HG02852 (cell line): ENCODE measurements at regions not wholly inside any gene's neighbourhood (a gene's known extent, or its start where the extent isn't known, plus 50 kb on each side); places are given as distances from the start of the nearest gene placed in this dataset.

Experiments used
- ATAC-seq: cut with Tn5 transposase; IDR thresholded peaks from one replicate; pipeline ENCODE4 v1.9.1; 2021; ENCODE audit warnings: mild to moderate bottlenecking, moderate library complexity; ENCODE audit not compliant: unreplicated experiment

DNA sequence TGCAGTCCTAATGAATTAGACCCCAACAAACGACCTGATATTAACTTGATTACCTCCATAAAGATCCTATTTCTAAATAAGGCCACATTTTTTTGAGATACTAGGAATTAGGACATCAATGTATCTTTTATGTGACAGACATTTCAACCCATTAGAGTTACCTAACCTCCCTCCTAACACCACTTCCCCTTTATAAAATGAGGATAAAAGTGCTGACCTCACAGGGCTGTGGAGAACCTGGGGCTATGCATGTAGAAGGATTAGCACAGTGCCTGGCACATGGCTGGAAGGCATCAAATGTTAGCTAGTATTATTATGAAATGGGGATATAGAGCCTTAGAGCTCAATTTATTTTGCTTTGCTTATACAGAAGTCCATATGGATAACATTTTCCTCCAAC, 53.5 kb upstream of the LRRN1 start:
- ATAC-seq = no peak

DNA sequence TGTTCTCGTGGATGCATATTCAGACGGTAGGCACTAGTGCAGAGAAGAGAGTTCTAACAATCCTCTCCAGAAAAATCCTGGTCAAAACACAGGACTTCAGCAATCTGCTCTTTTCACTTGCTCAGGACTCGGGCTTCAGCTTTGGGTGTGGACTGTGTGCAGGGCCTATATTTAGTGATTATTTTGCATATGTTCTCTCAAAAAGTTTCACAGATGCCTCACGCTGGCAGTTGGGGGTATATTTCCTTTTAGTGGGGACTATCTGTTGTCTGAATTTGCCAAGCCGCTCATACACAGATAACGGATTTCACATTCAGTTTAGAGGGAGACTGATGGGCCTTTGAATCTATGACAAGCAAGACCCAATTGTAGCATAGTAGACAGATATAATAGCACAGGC, 54.4 kb upstream of the LRRN1 start:
- no peak for ATAC-seq

DNA sequence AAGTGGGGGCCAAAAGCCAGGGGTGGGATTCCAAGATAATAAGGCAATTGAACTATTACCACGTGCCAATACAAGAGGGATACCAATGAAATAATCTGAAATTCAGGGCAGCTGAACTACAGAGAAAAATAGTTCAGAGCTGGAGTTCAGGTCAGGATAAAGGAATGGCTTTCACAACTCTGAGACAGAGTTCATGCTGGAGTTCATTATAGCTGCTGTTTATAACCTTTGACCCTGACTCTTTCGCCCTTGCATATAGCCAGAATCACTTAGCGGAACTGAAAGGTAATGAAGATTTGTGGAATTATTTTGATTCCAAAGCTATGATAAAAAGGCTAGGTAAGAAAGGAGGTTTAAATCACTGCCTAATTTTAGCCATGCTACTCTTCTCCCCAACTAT, 55.5 kb upstream of the LRRN1 start:
- ATAC-seq = no peak

DNA sequence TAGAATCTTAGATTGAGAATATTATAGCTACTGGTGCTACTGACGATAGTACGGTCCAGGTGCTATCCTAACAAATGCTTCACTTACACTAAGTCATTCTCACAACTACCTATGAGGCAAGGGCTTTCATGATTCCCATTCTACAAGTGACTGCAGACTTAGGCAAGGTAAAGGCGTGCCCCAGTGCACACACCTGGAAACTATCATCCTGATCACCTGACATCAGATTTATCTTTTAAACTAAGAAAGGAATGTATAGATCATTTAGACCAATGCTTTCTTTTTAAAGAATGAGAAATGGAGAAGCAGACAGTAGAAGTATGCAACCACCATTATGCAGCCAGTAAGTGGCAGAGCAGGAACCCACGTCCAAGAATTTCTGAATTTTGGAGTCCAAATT, 59.2 kb upstream of the LRRN1 start:
- ATAC-seq = no peak

DNA sequence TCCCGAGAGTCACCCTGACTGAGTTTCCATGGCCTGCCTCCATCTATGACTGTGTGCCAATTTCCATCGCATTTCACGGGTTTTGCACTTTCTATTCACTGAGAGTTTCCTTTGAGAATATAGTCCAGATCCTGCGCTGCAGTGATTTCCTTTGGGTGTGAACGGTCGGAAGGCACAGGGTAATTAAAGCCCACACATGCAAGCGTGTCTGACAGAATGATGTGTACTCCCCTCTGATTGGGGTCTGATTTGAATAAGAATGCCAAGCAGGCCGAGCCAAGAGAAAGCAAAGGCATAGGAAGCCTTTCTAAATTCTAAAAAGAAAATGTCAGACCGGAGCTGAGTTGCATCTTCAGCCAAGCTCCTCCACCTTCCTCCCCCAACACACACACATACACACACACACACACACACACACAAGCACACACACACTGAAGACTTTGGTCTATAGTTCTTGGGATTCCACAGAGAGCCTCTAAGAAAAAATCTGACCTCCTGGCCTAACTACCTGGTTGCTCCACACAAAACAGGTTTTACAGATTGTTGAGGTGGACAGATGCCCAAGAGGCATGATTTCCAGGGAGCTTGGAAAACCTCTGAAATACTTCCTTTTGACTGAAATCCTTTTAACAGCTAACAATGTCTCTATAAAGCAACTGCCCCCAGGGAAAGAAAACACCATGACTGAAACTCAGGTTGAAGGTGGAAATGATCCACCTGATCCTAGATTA, 59.7 kb upstream of the LRRN1 start:
- no peak for ATAC-seq

DNA sequence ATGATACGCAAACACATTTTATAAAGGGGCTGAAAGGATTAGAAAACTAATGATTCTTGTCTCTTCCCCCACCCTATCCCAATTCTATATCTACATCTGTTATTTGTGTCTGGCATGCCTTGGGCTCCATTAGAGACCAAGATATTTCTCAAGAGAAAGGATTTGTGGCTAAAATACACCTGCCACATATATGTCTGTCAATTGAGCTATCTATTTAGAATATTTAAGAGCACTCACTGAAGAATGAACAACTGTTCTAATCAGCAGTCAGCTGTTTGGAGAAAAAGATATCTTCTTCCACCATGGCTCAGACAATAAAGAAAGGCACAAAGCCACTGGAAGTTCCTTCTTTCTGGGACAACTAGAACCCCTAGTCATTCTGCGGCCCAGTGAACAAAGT, 61.7 kb upstream of the LRRN1 start:
- ATAC-seq = no peak

DNA sequence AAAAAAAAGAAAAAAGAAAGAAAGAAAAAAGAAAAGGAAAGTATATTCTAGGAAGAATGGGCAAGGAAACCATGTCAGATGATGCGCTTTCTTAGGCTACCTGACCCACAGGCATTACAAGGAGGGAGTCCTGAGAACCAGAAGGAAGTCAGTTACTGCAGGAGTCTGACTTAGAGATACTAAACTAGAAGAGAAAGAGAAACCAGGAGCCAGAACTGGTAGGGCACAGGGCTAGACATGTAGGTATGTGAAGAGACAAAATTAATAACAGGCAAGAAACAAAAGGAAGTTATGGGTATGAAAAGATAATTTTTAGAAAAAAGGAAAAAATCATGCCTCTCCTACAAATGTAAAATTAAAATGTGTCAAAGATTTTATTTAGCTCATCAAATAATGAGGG, 63.3 kb upstream of the LRRN1 start:
- ATAC-seq = no peak

DNA sequence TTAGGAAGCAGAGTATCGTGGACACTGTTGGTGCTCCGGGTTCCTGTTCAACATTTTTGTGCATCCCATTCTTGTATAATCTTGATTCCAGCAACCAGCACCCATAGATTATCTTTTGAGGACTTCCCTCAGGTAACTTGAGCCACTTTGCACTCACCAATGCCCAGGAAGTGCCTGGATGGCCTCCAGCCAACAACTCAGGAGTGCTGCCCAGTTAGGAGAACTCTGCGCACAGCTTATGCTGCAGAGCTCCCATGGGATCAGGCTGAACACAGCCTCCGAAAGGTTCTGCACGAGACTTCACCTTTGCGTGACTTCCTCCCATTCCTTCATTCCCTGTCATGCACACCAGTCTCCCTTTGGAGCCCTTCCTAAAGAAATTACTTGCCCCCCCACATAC, 64.3 kb upstream of the LRRN1 start:
- ATAC-seq = no peak

DNA sequence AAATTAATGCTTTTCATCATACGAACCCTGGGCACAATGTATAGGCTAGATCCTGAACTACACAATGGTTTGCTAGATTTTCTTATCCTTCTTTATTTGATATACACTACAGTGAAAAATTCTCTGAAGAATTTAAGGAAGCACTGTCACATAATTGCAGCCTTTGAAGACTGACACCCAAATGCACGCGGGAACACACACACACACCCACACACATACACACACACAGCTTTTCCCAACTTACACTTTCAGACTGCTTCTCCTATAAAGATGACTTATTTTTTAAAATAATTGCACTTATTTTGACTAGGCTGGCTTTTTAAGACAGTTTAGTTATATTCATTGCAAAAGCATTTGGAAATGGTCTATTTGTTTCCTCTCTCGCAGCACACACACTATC, 70.0 kb upstream of the LRRN1 start:
- no peak for ATAC-seq

DNA sequence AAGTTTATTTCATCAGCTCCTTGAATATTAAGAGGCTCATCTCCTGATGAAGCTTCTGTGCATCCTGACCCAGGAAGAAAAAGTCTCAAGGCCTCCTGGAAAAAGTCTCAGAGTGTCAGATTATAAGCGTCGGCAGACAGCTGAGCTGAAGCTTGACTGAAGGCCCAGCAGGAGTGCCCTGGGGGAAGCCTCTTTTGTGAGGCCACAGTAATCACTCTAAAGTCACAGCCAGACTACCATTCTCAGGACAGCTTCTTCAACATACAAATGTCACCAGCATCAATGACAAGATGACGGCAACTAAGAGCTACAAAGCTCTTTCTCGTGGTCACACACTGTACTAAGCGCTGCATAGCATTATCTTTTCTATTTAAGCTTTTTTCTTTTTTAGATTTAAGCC, 72.7 kb upstream of the LRRN1 start:
- no peak for ATAC-seq

DNA sequence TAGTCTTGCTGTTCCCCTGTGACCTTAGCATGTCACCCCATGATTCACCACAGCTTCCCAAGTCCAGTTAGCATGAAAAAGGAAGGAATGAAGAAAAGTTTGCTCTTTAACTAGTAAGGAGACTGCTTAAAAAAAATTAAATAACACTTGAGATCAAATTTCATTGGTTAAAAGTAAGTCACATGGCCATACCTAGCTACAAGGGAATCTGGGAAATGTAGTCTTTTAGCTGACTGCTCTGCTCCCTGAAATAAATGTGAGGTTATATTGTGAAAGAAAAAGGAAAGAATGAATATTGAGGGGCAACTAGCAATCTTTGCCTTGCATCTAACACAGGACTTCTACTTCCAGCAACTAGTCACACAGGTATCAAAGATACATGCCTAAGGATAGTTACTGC, 84.7 kb upstream of the LRRN1 start:
- no peak for ATAC-seq

DNA sequence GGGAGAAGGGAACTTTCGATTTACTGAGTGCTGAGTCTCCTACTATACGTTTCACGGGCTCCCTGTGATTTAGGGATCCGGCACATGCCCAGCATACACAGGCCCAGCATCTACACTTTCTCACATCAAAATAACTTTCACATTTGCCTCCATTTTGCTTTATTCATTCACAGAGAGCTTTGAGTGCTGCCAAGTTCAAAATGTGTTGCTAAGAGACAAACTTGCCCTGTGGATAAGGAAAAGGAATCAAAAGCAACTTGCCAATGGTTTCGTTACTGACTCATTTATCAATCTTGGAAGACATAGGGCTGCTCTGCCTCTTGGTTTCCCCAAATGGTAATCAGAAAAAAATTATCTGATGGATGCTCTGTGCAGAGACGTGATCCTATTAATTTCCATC, 86.3 kb upstream of the LRRN1 start:
- no peak for ATAC-seq

DNA sequence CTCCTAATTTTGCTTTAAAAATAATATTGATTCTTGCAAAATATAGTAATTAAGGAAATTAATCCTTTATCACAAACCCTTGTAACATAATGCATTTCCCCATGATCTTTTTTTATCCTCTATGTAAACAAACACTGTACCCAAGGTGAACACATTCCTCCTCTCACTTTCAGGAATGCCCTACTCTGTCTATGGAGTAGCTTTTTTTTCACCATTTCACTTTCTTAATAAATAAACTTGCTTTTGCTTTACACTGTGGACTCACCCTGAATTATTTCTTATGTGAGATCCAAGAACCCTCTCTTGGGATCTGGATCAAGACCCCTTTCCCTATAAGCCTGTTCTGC, 90.5 kb upstream of the LRRN1 start:
- ATAC-seq = no peak

DNA sequence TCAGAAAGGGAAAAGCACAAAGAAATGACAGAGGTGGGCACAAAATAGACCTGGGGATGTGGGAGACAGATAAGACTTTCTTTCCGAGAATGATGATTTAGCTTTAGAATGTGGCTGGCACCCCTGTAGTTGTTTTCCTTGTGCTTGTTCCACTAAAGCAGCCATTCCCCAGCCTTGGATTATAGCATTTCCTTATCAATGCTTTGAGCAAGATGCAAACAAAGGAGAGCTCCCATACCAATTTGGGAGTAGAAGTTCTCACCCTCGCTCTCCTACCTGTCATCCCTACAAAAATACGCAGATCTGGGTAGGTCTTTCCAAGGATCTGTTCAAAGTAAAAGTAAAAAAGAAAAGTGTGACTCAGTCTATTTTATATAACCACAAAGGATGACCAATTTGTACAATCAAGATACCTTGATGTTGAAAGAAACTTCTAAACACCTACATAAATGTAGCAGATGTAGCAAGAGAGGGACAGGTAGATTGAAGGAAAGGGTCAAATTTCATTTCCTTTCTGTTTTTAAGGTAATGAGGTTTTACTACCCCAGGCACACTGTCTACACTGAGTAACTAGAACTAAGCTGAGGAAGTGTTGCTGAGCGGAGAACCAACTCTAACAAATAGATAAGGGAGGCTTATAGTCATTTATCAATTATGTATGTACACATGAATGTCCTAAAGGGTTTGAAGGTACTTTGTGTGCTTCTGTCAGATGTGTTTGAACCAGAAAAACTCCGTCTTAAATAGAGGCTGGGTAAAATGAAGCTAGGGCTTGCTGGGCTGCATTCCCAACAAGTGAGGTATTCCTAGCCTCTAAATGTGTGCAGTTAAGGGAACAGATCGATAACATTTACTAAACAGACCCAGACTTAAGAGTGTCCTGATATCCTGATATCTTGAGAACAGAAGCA, 91.1 kb upstream of the LRRN1 start:
- no peak for ATAC-seq

DNA sequence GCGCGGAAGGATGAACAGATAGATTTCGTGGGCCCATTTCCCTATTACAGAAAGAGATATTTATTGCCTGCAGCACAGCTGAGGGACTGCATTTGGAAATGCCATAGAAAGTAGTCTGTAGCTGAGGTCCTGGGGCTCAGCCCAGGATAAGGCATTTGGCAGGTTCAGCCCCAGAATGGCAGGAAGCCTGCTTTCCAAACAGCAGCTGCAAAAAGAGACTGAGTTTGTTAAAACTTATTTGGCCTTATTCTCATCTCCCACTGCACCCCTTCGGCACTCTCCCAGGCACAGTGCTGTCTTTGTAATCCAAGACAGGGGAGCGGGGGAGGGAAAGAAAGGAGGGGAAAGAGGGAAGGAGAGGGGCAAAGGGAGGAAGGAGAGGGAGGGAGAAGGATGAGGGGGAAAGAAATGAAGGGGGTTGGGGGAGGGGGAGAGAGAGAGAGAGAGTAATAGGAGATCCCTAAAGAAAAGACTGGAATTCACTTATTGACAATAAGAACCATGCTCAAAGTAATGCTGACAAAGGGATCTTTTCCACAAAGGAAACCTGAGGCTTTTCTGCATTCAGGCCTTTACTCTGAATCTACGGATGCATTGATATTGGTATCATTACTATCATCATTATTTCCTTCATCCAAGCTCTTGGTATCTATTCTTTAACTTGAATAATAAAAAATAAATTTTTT, 94.0 kb upstream of the LRRN1 start:
- ATAC-seq = no peak

DNA sequence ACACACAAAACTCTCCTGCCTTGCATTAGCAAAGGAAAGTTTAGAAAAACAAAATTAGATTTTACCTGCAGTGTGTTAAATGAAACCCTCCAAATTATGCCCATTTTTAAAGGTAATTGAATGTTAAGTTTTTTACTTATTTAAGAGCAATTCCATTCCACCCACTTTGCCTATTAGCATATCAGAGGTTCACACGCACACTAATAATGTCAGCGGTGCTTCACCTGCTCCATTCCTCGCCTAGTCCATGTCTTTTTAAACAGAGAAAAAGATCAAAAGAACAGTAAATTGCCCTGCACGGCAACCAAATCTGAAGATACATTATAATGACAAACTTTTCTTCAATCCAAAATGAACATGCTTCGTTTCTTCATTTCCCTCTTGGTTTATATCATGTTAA, 97.3 kb upstream of the LRRN1 start:
- no peak for ATAC-seq

DNA sequence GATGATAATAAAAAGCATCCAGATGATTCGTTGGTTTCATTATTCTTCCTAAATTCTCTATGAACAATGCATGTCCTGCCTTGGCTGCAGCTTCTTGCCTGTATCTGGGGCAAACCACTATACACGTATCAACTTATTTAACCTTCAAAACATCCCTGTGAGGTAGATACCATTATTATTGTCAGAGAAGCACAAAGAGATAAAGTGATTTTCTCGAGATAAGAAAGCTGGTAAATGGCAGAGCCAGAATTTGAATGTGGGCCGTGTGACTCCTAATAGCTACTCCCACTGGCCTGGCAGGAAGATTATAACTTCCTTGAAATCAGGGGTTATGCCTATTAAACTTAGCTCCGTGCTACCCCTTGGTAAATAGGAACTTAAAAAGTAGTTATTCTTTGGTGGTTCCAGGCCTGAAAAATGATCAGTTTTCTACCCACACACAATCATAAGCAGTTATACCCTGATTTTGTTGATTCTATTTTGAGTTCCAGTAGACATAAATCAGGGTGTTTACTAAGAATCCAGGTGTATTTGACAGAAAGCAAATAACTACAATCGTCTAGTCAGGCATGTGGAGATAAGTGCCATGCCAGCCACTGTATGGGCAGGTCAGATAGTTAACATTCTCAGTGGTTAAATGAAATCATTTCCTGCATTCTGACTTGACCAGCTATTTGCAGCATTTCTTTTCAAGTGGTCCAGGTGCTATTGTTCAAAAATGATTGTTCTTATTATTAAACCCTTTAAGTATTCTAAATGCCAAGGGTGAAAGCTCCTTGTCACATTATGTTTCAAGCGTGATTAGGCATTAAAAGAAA, 99.2 kb upstream of the LRRN1 start:
- ATAC-seq = no peak

DNA sequence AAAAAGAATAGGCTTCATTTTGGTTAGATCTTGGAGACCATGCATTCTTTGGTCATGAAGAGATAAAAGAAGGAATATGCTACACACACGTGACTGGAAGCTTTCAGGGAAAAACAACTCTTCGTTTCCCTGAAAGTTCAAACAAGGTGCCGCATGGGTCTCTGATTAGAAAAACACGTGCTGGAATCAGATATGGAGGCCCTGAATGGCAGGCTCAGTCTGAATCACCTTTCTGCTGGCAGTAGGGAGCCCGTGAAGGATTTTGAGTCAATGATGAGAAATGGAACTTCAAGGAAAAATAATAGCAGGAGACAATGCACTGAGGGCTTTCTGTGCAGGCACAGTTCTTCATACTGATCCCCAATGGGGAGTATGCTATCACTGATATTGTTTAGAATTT, 99.8 kb upstream of the LRRN1 start:
- no peak for ATAC-seq

DNA sequence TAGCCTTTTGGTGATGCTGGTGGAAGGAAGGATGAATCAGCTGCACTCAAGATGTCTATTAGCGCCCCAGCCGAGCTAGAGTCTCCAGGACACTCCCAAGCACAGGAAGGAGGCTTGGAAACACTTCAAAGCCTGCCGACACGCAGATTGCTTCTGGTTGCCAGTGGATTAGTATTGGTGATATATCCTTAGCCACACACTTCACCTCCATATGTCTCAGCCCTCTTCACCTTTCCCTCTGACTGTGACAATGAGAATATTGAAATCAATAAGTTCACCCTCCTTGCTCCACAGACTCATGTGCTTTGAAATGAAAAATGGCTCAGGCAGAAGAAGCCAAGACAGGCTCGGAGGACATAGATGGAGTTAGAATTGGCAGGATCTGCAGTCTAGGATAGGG, 102.9 kb upstream of the LRRN1 start:
- ATAC-seq = no peak

DNA sequence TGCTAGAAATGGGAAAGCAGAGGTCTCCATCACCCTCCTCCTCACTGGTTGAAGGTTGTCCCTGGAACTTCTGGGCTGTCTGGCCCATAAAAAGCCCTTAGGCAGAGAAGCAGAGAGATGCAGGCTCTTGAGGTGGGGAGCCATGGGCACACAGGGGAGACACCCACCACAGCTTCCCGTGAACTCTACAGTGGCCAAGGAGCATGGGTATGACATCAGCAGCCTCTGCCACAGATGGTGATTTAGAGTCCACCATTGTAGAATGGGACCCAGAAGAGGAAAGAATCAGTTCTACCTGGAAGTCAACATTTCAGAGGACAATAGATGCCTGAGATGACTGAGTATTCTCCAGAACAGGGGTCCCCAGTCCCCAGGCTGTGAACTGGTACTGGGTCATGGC, 105.6 kb upstream of the LRRN1 start:
- no peak for ATAC-seq
